IPS DF 19.7 (cell line): ENCODE measurements at regions not wholly inside any gene's neighbourhood (a gene's known extent, or its start where the extent isn't known, plus 50 kb on each side); places are given as distances from the start of the nearest gene placed in this dataset.

Experiments
- DNase-seq: peaks from one replicate; pipeline ENCODE4 v3.0.0-alpha.2; 2013; ENCODE audit warnings: low read depth, low spot score

- DNase-seq: no peak
Measured at GRCh38 chr5:135662683-135663082, 83.9 kb upstream of the CXCL14 start.

GRCh38 chr5:135662061-135662481 lies 83.3 kb upstream of the CXCL14 start:
- DNase-seq: no peak

DNA sequence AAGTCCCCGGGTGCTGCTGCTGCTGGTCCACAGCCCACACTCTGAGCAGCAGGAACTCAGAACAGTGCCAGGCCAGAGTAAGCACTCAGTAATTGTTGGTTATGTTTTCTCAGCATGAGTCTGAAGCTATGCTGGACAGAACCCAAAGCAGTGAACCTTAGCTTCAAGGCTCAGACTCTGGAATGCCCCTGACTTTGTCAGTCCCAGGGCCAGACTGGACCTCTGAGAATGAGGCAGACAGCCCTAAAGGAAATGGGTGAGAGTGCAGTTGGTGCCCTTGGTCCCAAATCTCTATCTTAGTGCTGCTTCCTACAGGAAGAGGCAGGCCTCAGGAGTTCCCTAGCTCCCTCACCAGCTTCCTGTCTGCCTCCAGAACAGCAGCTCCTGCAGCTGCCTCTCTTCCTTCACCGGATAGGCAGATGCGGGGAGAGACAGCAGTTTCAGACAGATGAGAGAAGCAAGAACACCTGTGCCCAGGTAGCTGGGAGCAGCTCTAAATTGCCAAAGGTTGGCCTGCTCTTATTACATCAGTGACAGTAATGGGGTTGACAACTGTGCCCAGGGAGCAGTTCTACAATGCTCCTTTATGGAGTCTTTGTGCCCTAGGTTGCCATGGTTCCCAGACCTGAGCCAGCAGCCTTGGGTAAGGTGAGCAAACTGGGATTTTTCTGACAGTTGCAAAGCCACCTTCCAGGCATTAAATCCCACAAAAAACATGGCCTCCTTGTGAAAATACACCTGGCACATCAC lies 82.2 kb upstream of the CXCL14 start:
- no peak for DNase-seq

- DNase-seq: no peak
Measured at GRCh38 chr5:135657536-135658305, 78.9 kb upstream of the CXCL14 start.

DNA sequence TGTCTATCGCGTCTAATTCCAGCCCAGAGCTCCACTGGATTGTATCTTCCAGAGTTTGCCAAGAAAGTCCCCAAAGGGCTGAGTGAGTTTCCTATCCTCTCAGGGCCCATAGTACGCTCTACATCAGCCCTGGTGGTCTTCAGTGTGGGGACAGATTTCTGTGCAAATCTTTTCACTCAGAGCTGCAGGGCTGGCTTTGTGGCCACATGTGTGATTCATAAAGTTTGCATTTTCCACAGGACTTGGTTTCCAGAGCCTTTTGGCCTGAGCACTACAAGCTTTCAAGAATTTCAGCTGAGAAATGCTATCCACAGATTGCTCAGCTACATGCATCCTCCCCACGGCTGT lies 76.7 kb upstream of the CXCL14 start:
- no peak for DNase-seq

DNA sequence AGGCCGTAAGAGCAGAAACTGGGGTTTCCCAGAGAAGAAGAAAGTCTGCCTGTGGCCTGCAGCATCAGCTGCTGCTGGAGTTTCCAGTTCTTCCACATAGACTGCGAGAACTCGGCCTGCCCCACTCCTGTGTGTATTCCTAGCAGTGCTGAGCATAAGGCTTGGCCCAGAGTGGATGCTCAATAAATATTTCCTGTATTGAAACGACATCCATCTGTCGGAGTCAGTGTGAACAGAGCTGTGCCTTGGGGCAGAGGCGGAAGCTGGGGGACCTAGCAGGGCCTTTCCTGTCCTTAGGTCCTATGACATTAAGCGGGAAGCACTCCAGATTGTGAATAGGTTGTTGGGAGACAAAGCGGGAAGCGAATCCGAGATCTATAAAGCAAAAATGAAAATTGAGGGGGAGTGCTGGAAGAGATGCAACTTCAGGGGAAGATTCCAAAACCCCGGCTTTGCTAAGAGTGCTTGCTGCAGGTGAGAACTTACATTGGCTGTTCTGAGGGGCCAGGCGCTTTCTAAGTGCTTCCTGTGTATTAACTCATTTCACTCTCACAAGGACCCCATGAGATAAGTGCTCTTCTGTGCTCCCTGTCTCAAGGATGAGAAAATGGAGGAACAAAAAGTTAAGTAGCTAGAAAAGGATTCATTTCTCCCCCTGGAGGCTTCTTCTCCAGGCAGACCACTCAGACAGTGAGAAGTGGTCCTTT lies 76.1 kb upstream of the CXCL14 start:
- no peak for DNase-seq

DNA sequence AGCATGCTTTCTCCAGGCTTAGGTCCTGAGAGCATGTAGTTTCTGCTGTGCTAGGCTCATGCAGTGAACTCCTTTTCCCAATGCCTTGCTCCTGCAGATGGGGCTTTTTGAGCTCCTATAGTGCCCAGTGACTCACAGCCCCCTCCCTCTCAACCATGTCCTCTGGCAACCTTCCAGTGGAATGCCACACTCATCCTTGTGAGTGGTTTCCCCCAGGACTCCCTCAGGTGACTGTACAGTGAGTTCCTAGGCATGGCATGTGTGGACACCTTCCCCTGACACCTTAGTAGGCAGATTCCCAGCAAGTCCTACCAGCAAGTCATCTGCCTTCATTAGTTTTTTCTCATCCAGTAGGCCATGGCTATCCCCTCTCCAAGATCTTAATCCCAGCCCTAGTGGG lies 72.4 kb upstream of the CXCL14 start:
- no peak for DNase-seq

GRCh38 chr5:135650081-135650480 lies 71.3 kb upstream of the CXCL14 start:
- no peak for DNase-seq

- no peak for DNase-seq
Measured at GRCh38 chr5:135649435-135649834, 70.6 kb upstream of the CXCL14 start.

DNA sequence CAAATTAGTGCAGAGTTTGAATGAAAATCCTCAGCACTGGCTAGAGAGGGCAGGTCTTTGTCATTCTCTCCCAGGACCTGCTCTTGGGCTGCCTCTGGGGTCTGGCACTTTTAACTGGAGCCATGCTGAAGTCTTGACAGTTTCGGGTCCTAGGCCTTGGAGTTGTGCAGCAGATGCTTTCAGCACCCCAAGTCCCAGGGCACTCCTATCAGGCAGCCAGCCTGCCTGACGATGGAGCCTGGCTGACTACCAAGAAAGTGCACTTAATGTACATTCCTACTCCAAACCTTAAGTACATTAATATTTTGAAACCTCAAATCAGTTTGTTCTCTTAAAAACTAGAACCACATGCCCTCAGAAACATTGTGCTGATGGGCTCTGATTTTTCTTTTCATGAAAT lies 69.3 kb upstream of the CXCL14 start:
- no peak for DNase-seq

GRCh38 chr5:135645336-135646180 lies 66.8 kb upstream of the CXCL14 start:
- no peak for DNase-seq

- no peak for DNase-seq
Measured at GRCh38 chr5:135644816-135645215, 66.0 kb upstream of the CXCL14 start.

DNA sequence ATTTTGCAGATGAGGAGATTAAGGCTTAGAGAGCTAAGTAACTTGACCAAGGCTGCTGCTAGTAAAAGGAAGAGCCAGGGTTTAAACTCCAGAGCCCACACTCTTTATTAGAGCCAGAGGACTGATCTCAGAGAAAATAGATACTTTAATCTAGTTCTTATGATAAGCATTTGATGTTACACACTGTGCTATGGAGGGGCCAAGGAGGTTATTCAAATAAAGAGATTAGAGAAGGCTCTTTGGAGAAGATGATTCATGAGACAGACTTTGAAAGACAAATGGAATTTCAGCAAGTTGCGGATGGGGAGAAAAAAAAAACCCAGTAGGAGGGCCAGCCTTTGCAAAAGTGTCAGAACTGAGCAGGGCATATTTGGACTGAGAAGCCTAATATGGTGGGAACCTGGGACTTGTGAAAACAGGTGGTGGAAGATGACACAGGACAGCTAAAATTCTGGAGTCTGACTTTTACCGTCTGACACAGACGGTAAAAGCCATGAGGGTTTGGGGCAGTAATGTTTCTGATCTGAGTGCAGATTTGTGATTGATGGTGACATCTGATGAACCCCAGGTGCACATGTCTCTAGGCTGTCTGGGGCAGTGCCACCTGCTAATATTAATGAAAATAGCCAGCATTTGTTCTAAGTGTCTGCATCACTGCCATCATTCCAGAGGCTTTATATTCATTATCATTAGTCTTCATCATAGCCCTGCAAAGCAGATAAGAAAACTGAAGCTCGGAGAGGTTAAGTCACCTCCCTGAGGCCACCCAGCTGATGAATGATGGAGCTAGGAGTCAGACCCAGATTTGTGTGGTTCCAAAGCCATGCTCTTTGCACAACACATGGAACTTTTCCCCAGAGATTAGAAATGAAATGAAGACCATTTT lies 65.3 kb upstream of the CXCL14 start:
- DNase-seq: no peak

DNA sequence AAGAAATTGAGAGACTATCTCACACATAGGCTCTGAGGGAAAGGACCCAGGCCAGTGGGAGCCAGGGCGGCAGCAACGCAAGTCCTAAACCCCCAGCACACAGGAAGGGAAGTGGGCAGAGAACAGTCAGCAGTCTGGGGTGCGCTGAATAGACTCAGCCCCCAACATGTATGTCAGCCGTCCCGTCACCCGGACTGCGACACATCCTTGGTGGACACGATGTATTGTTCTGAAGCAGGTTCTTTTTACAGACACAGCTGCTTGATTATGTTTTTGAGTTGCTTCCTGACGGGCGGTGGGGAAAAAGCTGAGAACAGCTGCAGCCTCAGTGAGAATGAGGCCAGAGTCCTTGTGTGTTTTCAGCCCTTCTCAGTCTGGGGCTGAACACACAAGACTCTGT lies 64.1 kb upstream of the CXCL14 start:
- no peak for DNase-seq

- DNase-seq: no peak
Measured at GRCh38 chr5:135642488-135642870, 63.7 kb upstream of the CXCL14 start.

DNA sequence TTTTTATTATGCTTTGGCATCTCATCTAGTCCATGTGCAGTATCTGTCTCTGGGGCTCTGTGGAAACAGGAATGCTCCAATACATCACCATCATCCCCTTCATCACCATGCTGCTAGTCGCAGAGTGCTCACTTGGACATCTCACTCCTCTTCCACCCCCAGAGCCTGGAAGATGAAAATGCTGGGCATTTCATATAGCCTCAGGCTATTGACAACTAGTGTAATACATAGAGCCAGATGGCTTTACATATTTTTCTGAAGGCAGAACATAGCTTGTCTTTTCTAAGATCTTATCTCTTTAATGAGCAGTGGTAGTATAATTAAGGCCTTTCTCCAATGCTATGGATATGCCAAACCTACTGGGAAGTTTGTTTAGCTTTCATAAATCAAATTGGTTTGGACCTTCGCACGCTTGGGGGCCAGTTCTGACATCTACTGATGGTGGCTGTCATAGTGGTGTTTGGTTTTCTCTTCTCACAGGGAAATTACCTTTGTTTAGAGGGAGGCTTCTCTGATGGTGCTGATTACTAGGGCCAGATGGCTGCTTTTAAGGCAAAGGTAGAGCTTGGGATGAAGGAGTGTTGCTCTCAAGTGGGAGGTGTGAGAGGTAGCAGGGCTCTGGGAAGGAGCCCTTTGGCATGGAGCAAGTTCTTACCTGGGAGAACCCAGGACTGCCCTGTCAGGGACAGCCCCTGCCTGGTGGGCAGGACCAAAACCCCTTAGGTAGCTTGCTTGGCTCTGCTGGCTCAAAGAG lies 63.1 kb upstream of the CXCL14 start:
- no peak for DNase-seq

- DNase-seq: no peak
Measured at GRCh38 chr5:135641319-135641718, 62.5 kb upstream of the CXCL14 start.

- DNase-seq: no peak
Measured at GRCh38 chr5:135635451-135635850, 56.7 kb upstream of the CXCL14 start.

DNA sequence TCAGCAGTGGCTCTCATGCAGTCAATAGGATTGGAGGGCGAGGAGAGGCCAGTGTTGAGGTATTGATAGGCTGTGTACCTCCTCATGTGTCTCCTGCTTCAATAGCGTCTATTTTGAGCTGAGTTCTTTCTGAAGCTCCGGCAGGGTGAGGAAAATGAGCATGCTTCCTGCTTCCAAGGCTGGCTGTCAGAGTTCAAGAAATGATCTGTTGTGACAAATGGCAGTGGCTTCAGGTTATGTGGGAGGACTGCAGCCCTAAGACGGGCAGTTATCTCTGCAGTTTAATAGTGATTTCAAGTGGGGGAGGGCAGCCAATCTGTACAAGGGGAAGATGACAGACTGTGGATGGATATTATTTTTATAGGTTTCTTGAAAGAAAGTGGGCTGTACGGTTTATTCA lies 54.0 kb upstream of the CXCL14 start:
- DNase-seq: no peak

GRCh38 chr5:135631391-135631790 lies 52.6 kb upstream of the CXCL14 start:
- no peak for DNase-seq
